Liver (tissue), 8 donors: ENCODE measurements at regions not wholly inside any gene's neighbourhood (a gene's known extent, or its start where the extent isn't known, plus 50 kb on each side); places are given as distances from the start of the nearest gene placed in this dataset.

Experiments used
- DNase-seq: peaks from one replicate; pipeline ENCODE4 v3.0.0-alpha.2; 2017; ENCODE audit warnings: low spot score
- H3K27ac ChIP-seq, 2 donors: one replicate each; pipeline ENCODE4 v1.7.0; 2013; ENCODE audit warnings: inconsistent platforms in 2 of 2, low read length in 2 of 2, control low read depth in 1 of 2, low read depth in 1 of 2, mild to moderate bottlenecking in 1 of 2
- H3K27me3 ChIP-seq, 4 donors: one replicate each; pipeline versions ENCODE4 v1.6.1 to v1.7.0; 2013; ENCODE audit warnings: low read length in 3 of 4, inconsistent platforms in 1 of 4, mild to moderate bottlenecking in 1 of 4, moderate library complexity in 1 of 4; ENCODE audit not compliant: control insufficient read depth in 4 of 4, insufficient read depth in 4 of 4
- H3K36me3 ChIP-seq, 4 donors: one replicate each; pipeline versions ENCODE4 v1.6.1 to v1.7.0; 2013; ENCODE audit warnings: low read length in 3 of 4, mild to moderate bottlenecking in 3 of 4, low read depth in 1 of 4, moderate library complexity in 1 of 4; ENCODE audit not compliant: control insufficient read depth in 4 of 4, insufficient read depth in 3 of 4
- H3K4me1 ChIP-seq, 4 donors: one replicate each; pipeline versions ENCODE4 v1.6.1 to v1.7.0; 2013; ENCODE audit warnings: low read length in 3 of 4, mild to moderate bottlenecking in 3 of 4, moderate library complexity in 1 of 4; ENCODE audit not compliant: control insufficient read depth in 4 of 4, insufficient read depth in 4 of 4
- H3K4me3 ChIP-seq, 3 donors: one replicate each; pipeline versions ENCODE4 v1.6.1 to v1.7.0; 2013; ENCODE audit warnings: low read length in 3 of 3, control low read depth in 1 of 3, low read depth in 1 of 3, mild to moderate bottlenecking in 1 of 3
- H3K9ac ChIP-seq, 2 donors: one replicate each; pipeline ENCODE4 v1.7.0; 2013; ENCODE audit warnings: low read length in 2 of 2, mild to moderate bottlenecking in 2 of 2, moderate library complexity in 2 of 2, control low read depth in 1 of 2, low read depth in 1 of 2
- H3K9me3 ChIP-seq, 4 donors: one replicate each; pipeline versions ENCODE4 v1.6.1 to v1.7.0; 2013; ENCODE audit warnings: low read length in 3 of 4; ENCODE audit not compliant: control insufficient read depth in 4 of 4
- EGR1 ChIP-seq, 2 donors: IDR thresholded peaks; 2 replicates each; pipeline ENCODE4 v1.6.1; 2016 to 2018; ENCODE audit warnings: antibody characterized with exemption in 2 of 2, low read depth in 2 of 2
- FOXA1 ChIP-seq: IDR thresholded peaks from 2 replicates; pipeline ENCODE4 v1.6.1; 2016; ENCODE audit warnings: antibody characterized with exemption
- FOXA2 ChIP-seq: IDR thresholded peaks from 2 replicates; pipeline ENCODE4 v1.6.1; 2016; ENCODE audit warnings: antibody characterized with exemption
- GABPA ChIP-seq, 2 donors: IDR thresholded peaks in 1 of 2; conservative IDR thresholded peaks in 1 of 2; 2 replicates each; pipeline ENCODE4 v1.6.1; 2016; ENCODE audit warnings: antibody characterized with exemption in 2 of 2, mild to moderate bottlenecking in 1 of 2, moderate library complexity in 1 of 2
- HNF4A ChIP-seq, 2 donors: conservative IDR thresholded peaks; 2 replicates each; pipeline ENCODE4 v1.6.1; 2016; ENCODE audit warnings: antibody characterized with exemption in 2 of 2, mild to moderate bottlenecking in 2 of 2
- JUND ChIP-seq, 2 donors: IDR thresholded peaks; 2 replicates each; pipeline ENCODE4 v1.6.1; 2016; ENCODE audit warnings: antibody characterized with exemption in 2 of 2
- NR2F2 ChIP-seq: IDR thresholded peaks from 2 replicates; pipeline ENCODE4 v1.6.1; 2016; ENCODE audit warnings: antibody characterized with exemption
- RAD21 ChIP-seq, 2 donors: IDR thresholded peaks; 2 replicates each; pipeline ENCODE4 v1.6.1; 2016; ENCODE audit warnings: antibody characterized with exemption in 2 of 2, mild to moderate bottlenecking in 2 of 2
- RXRA ChIP-seq, 2 donors: IDR thresholded peaks; 2 replicates each; pipeline ENCODE4 v1.6.1; 2017 to 2018; ENCODE audit warnings: antibody characterized with exemption in 2 of 2, mild to moderate bottlenecking in 1 of 2
- SP1 ChIP-seq: IDR thresholded peaks from 2 replicates; pipeline ENCODE4 v1.6.1; 2018; ENCODE audit warnings: antibody characterized with exemption, mild to moderate bottlenecking
- TAF1 ChIP-seq: conservative IDR thresholded peaks from 2 replicates; pipeline ENCODE4 v1.6.1; 2016; ENCODE audit warnings: antibody characterized with exemption, mild to moderate bottlenecking
- YY1 ChIP-seq: IDR thresholded peaks from 2 replicates; pipeline ENCODE4 v1.6.1; 2016; ENCODE audit warnings: antibody characterized with exemption, mild to moderate bottlenecking
- WGBS: extraction: QIAGEN DNeasy Blood & Tissue Kit; methylation state at CpG from one replicate; pipeline ENCODE4 v1.1.7; 2013; 5-methylcytosine and 5-hydroxymethylcytosine counted together
- TF ChIP-seq, protein P1 (sequence below): IDR thresholded peaks from 2 replicates; pipeline ENCODE4 v1.6.1; 2016; ENCODE audit warnings: antibody characterized with exemption, mild to moderate bottlenecking
- TF ChIP-seq, protein P2 (sequence below): fragments of 150-350 bp; IDR thresholded peaks from 2 replicates; pipeline ENCODE4 v1.5.1; 2017; ENCODE audit warnings: improper control_type of control experiment, low read depth, low read length; ENCODE audit not compliant: missing input control
- TF ChIP-seq, protein P3 (sequence below): IDR thresholded peaks from 2 replicates; pipeline ENCODE4 v1.6.1; 2016; ENCODE audit warnings: antibody characterized with exemption
- TF ChIP-seq, protein P4 (sequence below): IDR thresholded peaks from 2 replicates; pipeline ENCODE4 v1.6.1; 2016; ENCODE audit warnings: antibody characterized with exemption
- TF ChIP-seq, protein P5 (sequence below): IDR thresholded peaks from 2 replicates; pipeline ENCODE4 v1.6.1; 2016; ENCODE audit warnings: antibody characterized with exemption
- donor health status: healthy.
- donor health status: healthy.
- donor health status: healthy.
- donor health status: healthy.
- donor health status: healthy.

DNA sequence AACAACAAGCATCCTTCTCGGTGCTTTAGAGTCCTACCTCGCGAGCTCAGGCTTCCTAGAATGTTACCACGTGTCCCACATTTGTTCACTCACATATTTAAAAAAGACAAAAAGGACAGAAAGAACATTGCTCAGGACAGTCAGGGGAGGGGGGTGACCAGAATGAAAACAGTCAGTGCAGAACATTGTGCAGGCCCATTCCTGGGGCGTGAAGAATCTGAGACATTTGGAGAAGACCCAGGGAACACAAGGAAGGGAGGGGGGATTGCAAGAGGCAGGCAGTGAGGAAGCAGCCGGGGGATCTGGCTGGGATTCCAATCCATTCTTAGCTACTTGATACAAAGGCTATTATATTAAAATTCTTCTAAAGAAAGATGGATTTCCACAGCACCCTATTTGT is 270.4 kb upstream of the CITED2 start:
- Histone ChIP-seq H3K4me1 (no peaks in the 10 kb centered on the region), H3K4me3 (no peak overlapping the region)
- TF ChIP-seq FOXA2 (no peak), JUND (IDR thresholded peaks at IDR 0.05) (no peak), GABPA (IDR thresholded peaks at IDR 0.05 in 1 of 2, conservative IDR thresholded peaks at IDR 0.05 in 1 of 2) (no peak), RAD21 (IDR thresholded peaks at IDR 0.05) (peak in 1 of 2 donors; percentile 18), EGR1 (IDR thresholded peaks at IDR 0.05; ENCODE audit: low read depth in 2 of 2) (no peak), FOXA1 (no peak)
- TF ChIP-seq, protein P1, sequence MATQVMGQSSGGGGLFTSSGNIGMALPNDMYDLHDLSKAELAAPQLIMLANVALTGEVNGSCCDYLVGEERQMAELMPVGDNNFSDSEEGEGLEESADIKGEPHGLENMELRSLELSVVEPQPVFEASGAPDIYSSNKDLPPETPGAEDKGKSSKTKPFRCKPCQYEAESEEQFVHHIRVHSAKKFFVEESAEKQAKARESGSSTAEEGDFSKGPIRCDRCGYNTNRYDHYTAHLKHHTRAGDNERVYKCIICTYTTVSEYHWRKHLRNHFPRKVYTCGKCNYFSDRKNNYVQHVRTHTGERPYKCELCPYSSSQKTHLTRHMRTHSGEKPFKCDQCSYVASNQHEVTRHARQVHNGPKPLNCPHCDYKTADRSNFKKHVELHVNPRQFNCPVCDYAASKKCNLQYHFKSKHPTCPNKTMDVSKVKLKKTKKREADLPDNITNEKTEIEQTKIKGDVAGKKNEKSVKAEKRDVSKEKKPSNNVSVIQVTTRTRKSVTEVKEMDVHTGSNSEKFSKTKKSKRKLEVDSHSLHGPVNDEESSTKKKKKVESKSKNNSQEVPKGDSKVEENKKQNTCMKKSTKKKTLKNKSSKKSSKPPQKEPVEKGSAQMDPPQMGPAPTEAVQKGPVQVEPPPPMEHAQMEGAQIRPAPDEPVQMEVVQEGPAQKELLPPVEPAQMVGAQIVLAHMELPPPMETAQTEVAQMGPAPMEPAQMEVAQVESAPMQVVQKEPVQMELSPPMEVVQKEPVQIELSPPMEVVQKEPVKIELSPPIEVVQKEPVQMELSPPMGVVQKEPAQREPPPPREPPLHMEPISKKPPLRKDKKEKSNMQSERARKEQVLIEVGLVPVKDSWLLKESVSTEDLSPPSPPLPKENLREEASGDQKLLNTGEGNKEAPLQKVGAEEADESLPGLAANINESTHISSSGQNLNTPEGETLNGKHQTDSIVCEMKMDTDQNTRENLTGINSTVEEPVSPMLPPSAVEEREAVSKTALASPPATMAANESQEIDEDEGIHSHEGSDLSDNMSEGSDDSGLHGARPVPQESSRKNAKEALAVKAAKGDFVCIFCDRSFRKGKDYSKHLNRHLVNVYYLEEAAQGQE: no peak
- TF ChIP-seq, protein P2, sequence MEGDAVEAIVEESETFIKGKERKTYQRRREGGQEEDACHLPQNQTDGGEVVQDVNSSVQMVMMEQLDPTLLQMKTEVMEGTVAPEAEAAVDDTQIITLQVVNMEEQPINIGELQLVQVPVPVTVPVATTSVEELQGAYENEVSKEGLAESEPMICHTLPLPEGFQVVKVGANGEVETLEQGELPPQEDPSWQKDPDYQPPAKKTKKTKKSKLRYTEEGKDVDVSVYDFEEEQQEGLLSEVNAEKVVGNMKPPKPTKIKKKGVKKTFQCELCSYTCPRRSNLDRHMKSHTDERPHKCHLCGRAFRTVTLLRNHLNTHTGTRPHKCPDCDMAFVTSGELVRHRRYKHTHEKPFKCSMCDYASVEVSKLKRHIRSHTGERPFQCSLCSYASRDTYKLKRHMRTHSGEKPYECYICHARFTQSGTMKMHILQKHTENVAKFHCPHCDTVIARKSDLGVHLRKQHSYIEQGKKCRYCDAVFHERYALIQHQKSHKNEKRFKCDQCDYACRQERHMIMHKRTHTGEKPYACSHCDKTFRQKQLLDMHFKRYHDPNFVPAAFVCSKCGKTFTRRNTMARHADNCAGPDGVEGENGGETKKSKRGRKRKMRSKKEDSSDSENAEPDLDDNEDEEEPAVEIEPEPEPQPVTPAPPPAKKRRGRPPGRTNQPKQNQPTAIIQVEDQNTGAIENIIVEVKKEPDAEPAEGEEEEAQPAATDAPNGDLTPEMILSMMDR: no peak

DNA sequence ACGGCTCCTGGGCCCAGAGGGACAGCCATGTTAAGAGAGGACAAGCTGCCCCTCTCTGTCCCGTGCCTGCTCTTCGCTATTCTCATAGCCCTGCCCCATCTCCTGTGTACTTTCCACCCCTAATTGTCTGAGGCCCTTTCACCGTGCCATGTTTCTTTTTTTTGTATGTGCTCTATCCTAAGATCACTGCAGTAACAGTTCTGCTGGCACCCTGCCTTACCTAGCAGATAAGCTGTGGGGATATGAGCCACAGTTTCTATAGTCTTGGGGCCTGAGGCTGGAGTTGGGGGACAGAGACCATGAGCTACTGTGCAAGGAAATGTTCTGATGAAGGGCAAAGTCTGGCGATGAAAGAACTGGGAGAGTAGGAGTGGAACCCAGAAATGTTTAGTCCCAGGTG is 269.5 kb upstream of the CITED2 start:
- TF ChIP-seq EGR1 (IDR thresholded peaks at IDR 0.05; ENCODE audit: low read depth in 2 of 2) (no peak), JUND (IDR thresholded peaks at IDR 0.05) (no peak), GABPA (IDR thresholded peaks at IDR 0.05 in 1 of 2, conservative IDR thresholded peaks at IDR 0.05 in 1 of 2) (no peak), NR2F2 (no peak), HNF4A (conservative IDR thresholded peaks at IDR 0.05) (no peak), FOXA1 (no peak), TAF1 (no peak), YY1 (no peak), SP1 (no peak), FOXA2 (no peak), RXRA (IDR thresholded peaks at IDR 0.05) (no peak)
- TF ChIP-seq, protein P2: no peak
- TF ChIP-seq, protein P3, sequence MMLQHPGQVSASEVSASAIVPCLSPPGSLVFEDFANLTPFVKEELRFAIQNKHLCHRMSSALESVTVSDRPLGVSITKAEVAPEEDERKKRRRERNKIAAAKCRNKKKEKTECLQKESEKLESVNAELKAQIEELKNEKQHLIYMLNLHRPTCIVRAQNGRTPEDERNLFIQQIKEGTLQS: no peak
- TF ChIP-seq, protein P4, sequence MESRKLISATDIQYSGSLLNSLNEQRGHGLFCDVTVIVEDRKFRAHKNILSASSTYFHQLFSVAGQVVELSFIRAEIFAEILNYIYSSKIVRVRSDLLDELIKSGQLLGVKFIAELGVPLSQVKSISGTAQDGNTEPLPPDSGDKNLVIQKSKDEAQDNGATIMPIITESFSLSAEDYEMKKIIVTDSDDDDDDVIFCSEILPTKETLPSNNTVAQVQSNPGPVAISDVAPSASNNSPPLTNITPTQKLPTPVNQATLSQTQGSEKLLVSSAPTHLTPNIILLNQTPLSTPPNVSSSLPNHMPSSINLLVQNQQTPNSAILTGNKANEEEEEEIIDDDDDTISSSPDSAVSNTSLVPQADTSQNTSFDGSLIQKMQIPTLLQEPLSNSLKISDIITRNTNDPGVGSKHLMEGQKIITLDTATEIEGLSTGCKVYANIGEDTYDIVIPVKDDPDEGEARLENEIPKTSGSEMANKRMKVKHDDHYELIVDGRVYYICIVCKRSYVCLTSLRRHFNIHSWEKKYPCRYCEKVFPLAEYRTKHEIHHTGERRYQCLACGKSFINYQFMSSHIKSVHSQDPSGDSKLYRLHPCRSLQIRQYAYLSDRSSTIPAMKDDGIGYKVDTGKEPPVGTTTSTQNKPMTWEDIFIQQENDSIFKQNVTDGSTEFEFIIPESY: no peak
- TF ChIP-seq, protein P5, sequence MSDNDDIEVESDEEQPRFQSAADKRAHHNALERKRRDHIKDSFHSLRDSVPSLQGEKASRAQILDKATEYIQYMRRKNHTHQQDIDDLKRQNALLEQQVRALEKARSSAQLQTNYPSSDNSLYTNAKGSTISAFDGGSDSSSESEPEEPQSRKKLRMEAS: no peak
- TF ChIP-seq, protein P1: no peak
- 94% methylated on average over 5 of the region's 5 CpGs for WGBS
- H3K36me3 ChIP-seq: no peaks in the 10 kb centered on the region
- H3K9me3 ChIP-seq: no peaks in the 10 kb centered on the region
- H3K27me3 ChIP-seq: no peaks in the 10 kb centered on the region
- H3K4me3 ChIP-seq: no peak overlapping the region
- DNase-seq: no peak
- H3K27ac ChIP-seq: no peak overlapping the region
- H3K4me1 ChIP-seq: no peaks in the 10 kb centered on the region
- H3K9ac ChIP-seq: no peak overlapping the region

More for the DNA sequence above, 270.4 kb upstream of the CITED2 start:
- DNase-seq: no peak
- Histone ChIP-seq H3K9me3 (no peaks in the 10 kb centered on the region), H3K36me3 (no peaks in the 10 kb centered on the region), H3K27me3 (no peaks in the 10 kb centered on the region), H3K27ac (no peak overlapping the region), H3K9ac (no peak overlapping the region)
- 80% methylated on average over 6 of the region's 6 CpGs for WGBS
